IMR-90 (cell line): ENCODE measurements at regions not wholly inside any gene's neighbourhood (a gene's known extent, or its start where the extent isn't known, plus 50 kb on each side); places are given as distances from the start of the nearest gene placed in this dataset.

ENCODE experiments used
- ATAC-seq: fragments of 200-7000 bp; cut with Tn5 transposase; 2 replicates; pipeline ENCODE4 v1.9.1; 2020; ENCODE audit warnings: low read depth, mild to moderate bottlenecking, moderate library complexity
- BruUV-seq: library from RNA; stranded (reverse); fragments of 400-500 nt; replicated peaks from 2 replicates; lab custom pipeline; 2021; lab: Mats Ljungman, UMichigan
- CTCF ChIA-PET: fragments of 300-600 bp; formaldehyde crosslinking; extraction: SDS; loops from one replicate; lab custom pipeline; 2021; ENCODE audit warnings: antibody characterized with exemption; lab: Yijun Ruan, JAX
- POLR2A ChIA-PET: fragments of 300-600 bp; sonication (Branson Sonifier 250); formaldehyde crosslinking; loops from one replicate; lab custom pipeline; 2022; ENCODE audit warnings: antibody characterized with exemption; ENCODE audit not compliant: unreplicated experiment; lab: Charles Lee
- DNase-seq: peaks from one replicate; pipeline ENCODE4 v3.0.0; 2013
- H2AFZ ChIP-seq: replicated peaks from 2 replicates; pipeline ENCODE3; 2013; ENCODE audit warnings: low read length, mild to moderate bottlenecking; ENCODE audit not compliant: poor library complexity
- H2AK5ac ChIP-seq: 2 replicates; pipeline ENCODE4 v1.6.1; 2013; ENCODE audit warnings: low read depth, low read length, inconsistent platforms
- H2AK9ac ChIP-seq: replicated peaks from 2 replicates; pipeline ENCODE3; 2013; ENCODE audit warnings: mild to moderate bottlenecking, low read depth, low read length, moderate library complexity; ENCODE audit not compliant: poor library complexity
- H2BK120ac ChIP-seq: 2 replicates; pipeline ENCODE4 v1.6.1; 2013; ENCODE audit warnings: low read depth, low read length, inconsistent platforms
- H2BK15ac ChIP-seq: 3 replicates; pipeline ENCODE4 v1.6.1; 2013; ENCODE audit warnings: low read depth, low read length, inconsistent platforms
- H2BK20ac ChIP-seq: 2 replicates; pipeline ENCODE4 v1.6.1; 2013; ENCODE audit warnings: low read depth, mild to moderate bottlenecking, inconsistent platforms, low read length, moderate library complexity
- H2BK5ac ChIP-seq: 2 replicates; pipeline ENCODE4 v1.6.1; 2013; ENCODE audit warnings: mild to moderate bottlenecking, low read depth, low read length, inconsistent platforms; ENCODE audit not compliant: poor library complexity, severe bottlenecking
- H3K14ac ChIP-seq: replicated peaks from 2 replicates; pipeline ENCODE4 v1.6.1; 2013; ENCODE audit warnings: low read depth, low read length, inconsistent platforms
- H3K18ac ChIP-seq: 2 replicates; pipeline ENCODE4 v1.6.1; 2013; ENCODE audit warnings: low read depth, low read length, control low read depth
- H3K23ac ChIP-seq: 2 replicates; pipeline ENCODE4 v1.6.1; 2013; ENCODE audit warnings: low read depth, low read length, inconsistent platforms
- H3K27ac ChIP-seq: 2 replicates; pipeline ENCODE4 v1.5.1; 2013; ENCODE audit warnings: mild to moderate bottlenecking, control low read depth, low read length; ENCODE audit not compliant: insufficient read depth
- H3K27me3 ChIP-seq: 2 replicates; pipeline ENCODE4 v1.6.1; 2013; ENCODE audit warnings: low read length; ENCODE audit not compliant: control insufficient read depth, insufficient read depth
- H3K36me3 ChIP-seq: 2 replicates; pipeline ENCODE4 v1.6.1; 2013; ENCODE audit warnings: low read length, mixed read lengths; ENCODE audit not compliant: control insufficient read depth, insufficient read depth
- H3K4ac ChIP-seq: 2 replicates; pipeline ENCODE4 v1.6.1; 2013; ENCODE audit warnings: low read depth, low read length, inconsistent platforms
- H3K4me1 ChIP-seq: 2 replicates; pipeline ENCODE4 v1.6.1; 2013; ENCODE audit warnings: low read length, mixed read lengths; ENCODE audit not compliant: control insufficient read depth, insufficient read depth
- H3K4me2 ChIP-seq: 2 replicates; pipeline ENCODE4 v1.6.1; 2013; ENCODE audit warnings: low read depth, mild to moderate bottlenecking, control low read depth, low read length, moderate library complexity
- H3K4me3 ChIP-seq: 2 replicates; pipeline ENCODE4 v1.5.1; 2013; ENCODE audit warnings: low read depth, mild to moderate bottlenecking, control low read depth, low read length, moderate library complexity; ENCODE audit not compliant: insufficient read depth
- H3K56ac ChIP-seq: 2 replicates; pipeline ENCODE4 v1.6.1; 2013; ENCODE audit warnings: low read length, inconsistent platforms; ENCODE audit not compliant: insufficient read depth; ENCODE audit errors: extremely low read depth
- H3K79me1 ChIP-seq, 2 experiments: 2 replicates each; pipeline ENCODE4 v1.6.1; 2013; ENCODE audit warnings: low read length in 2 of 2, inconsistent platforms in 1 of 2, low read depth in 1 of 2
- H3K9ac ChIP-seq: 2 replicates; pipeline ENCODE4 v1.6.1; 2013; ENCODE audit warnings: low read depth, low read length, control low read depth
- H3K9me1 ChIP-seq: 2 replicates; pipeline ENCODE4 v1.6.1; 2013; ENCODE audit warnings: low read length, inconsistent platforms; ENCODE audit not compliant: insufficient read depth
- H3K9me3 ChIP-seq: 2 replicates; pipeline ENCODE4 v1.6.1; 2013; ENCODE audit warnings: low read length; ENCODE audit not compliant: control insufficient read depth, insufficient read depth
- H4K20me1 ChIP-seq: 2 replicates; pipeline ENCODE4 v1.6.1; 2013; ENCODE audit warnings: low read length, inconsistent platforms; ENCODE audit not compliant: insufficient read depth
- H4K5ac ChIP-seq: 2 replicates; pipeline ENCODE4 v1.6.1; 2013; ENCODE audit warnings: mild to moderate bottlenecking, low read depth, low read length, control low read depth
- H4K8ac ChIP-seq, 2 experiments: 2 replicates each; pipeline ENCODE4 v1.6.1; 2013; ENCODE audit warnings: low read depth in 2 of 2, low read length in 2 of 2, control low read depth in 1 of 2, inconsistent platforms in 1 of 2
- H4K91ac ChIP-seq: 2 replicates; pipeline ENCODE4 v1.6.1; 2013; ENCODE audit warnings: low read depth, low read length, inconsistent platforms; ENCODE audit not compliant: insufficient read depth
- BHLHE40 ChIP-seq: fragments of 150-350 bp; IDR thresholded peaks from 2 replicates; pipeline ENCODE4 v1.6.1; 2016; ENCODE audit warnings: mild to moderate bottlenecking, low read depth, low read length
- CEBPB ChIP-seq: IDR thresholded peaks from 2 replicates; pipeline ENCODE4 v1.6.1; 2012; ENCODE audit warnings: low read depth, low read length, improper control_type of control experiment
- CHD1 ChIP-seq: IDR thresholded peaks from 2 replicates; pipeline ENCODE4 v1.6.1; 2012; ENCODE audit warnings: low read depth, low read length, improper control_type of control experiment
- CTCF ChIP-seq: conservative IDR thresholded peaks from 2 replicates; pipeline ENCODE4 v1.5.1; 2012; ENCODE audit warnings: mild to moderate bottlenecking, low read depth, low read length, improper control_type of control experiment
- ELK1 ChIP-seq: fragments of 150-350 bp; IDR thresholded peaks from 2 replicates; pipeline ENCODE4 v1.6.1; 2016; ENCODE audit warnings: low read depth, mild to moderate bottlenecking, low read length, moderate library complexity, borderline replicate concordance
- MAFK ChIP-seq: IDR thresholded peaks from 2 replicates; pipeline ENCODE4 v1.6.1; 2012; ENCODE audit warnings: low read depth, low read length, improper control_type of control experiment
- RCOR1 ChIP-seq: IDR thresholded peaks from 2 replicates; pipeline ENCODE4 v1.6.1; 2012; ENCODE audit warnings: mild to moderate bottlenecking, low read length, improper control_type of control experiment; ENCODE audit not compliant: insufficient replicate concordance
- WGBS, 2 experiments: methylation state at CpG; one replicate each; pipeline versions ENCODE4 v1.1.5 to v1.1.7; 2013; ENCODE audit warnings: missing lambda C conversion rate in 2 of 2; ENCODE audit not compliant: insufficient read length in 1 of 2; ENCODE audit errors: extremely low coverage in 2 of 2; 5-methylcytosine and 5-hydroxymethylcytosine counted together
- dilution Hi-C: fragments of 300-500 bp; cut with HindIII; formaldehyde crosslinking; loops from one replicate; pipeline ENCODE4 v1.14.3; 2018; ENCODE audit warnings: low sequenced_read_pairs; ENCODE audit not compliant: unreplicated experiment
- in situ Hi-C: fragments of 300-500 bp; cut with MboI; formaldehyde crosslinking; loops from 3 replicates; pipeline ENCODE4 v1.14.3; 2019; ENCODE audit warnings: low sequenced_read_pairs, inconsistent platforms, mixed read lengths
- intact Hi-C: fragments of 100-400 bp; cut with micrococcal nuclease; formaldehyde crosslinking; loops from 2 replicates; pipeline ENCODE4 v1.10.0; 2022

- ChIA-PET POLR2A (no interaction called here), CTCF (no interaction called here)
- BruUV-seq = no TSS peak
- no peak overlapping the region for H2BK15ac ChIP-seq
- no peaks in the 10 kb centered on the region for H3K79me1 ChIP-seq
- no peak overlapping the region for H3K23ac ChIP-seq
- peaks cover 2% of the 10 kb centered on the region; the same call in 1 of the 2 replicates for H3K9me3 ChIP-seq
- dilution Hi-C loops = no loop called here
- H3K9ac ChIP-seq = no peak overlapping the region
- in situ Hi-C loops = no loop called here
- H4K8ac ChIP-seq = no peak overlapping the region
- no peaks in the 10 kb centered on the region for H3K27me3 ChIP-seq
- no peak overlapping the region for H3K4me3 ChIP-seq
- H4K91ac ChIP-seq = no peak overlapping the region
- intact Hi-C loops = no loop called here
- no peaks in the 10 kb centered on the region for H4K20me1 ChIP-seq
- no peak overlapping the region for H2BK20ac ChIP-seq
- DNase-seq = no peak
- no peak overlapping the region for H3K56ac ChIP-seq
- H3K9me1 ChIP-seq = no peaks in the 10 kb centered on the region
- H2BK120ac ChIP-seq = no peak overlapping the region
- H2BK5ac ChIP-seq = no peak overlapping the region
- H3K14ac ChIP-seq = no peak overlapping the region
- no peak overlapping the region for H3K27ac ChIP-seq
- H3K36me3 ChIP-seq = no peaks in the 10 kb centered on the region
- H2AFZ ChIP-seq = no peak overlapping the region
- H3K4me1 ChIP-seq = no peaks in the 10 kb centered on the region
- no peak for TF ChIP-seq MAFK
- TF ChIP-seq CTCF = no peak
- no peak for TF ChIP-seq ELK1
- TF ChIP-seq BHLHE40 = no peak
- TF ChIP-seq CEBPB = no peak
- TF ChIP-seq CHD1 = no peak
- TF ChIP-seq RCOR1 = no peak
- no peak overlapping the region for H3K4me2 ChIP-seq
- ATAC-seq = no peak
- no peak overlapping the region for H2AK5ac ChIP-seq
- H3K4ac ChIP-seq = no peak overlapping the region
- WGBS, 2 experiments = no CpG with 5 or more reads among the region's 9 CpGs
- H4K5ac ChIP-seq = no peak overlapping the region
- H2AK9ac ChIP-seq = no peak overlapping the region
- H3K18ac ChIP-seq = no peak overlapping the region
Observed at GRCh38 chr19:29113838-29114237, 99.1 kb downstream of the UQCRFS1 start.
